AG09319 (cell line): ENCODE measurements at regions not wholly inside any gene's neighbourhood (a gene's known extent, or its start where the extent isn't known, plus 50 kb on each side); places are given as distances from the start of the nearest gene placed in this dataset.

ENCODE experiments used
- DNase-seq: peaks from one replicate; pipeline ENCODE4 v3.0.0-alpha.2; 2010; ENCODE audit warnings: low read depth; ENCODE audit errors: extremely low read depth
- CTCF ChIP-seq: IDR thresholded peaks from 2 replicates; pipeline ENCODE4 v1.5.1; 2011; ENCODE audit warnings: low read depth, mild to moderate bottlenecking, inconsistent platforms, low read length, moderate library complexity

- TF ChIP-seq CTCF, result no peak
Measured at GRCh38 chr13:99133230-99133629, 67.4 kb upstream of the UBAC2 start.

GRCh38 chr13:99133848-99134247 lies 66.8 kb upstream of the UBAC2 start:
- DNase-seq, result no peak
- TF ChIP-seq CTCF, result no peak

More at GRCh38 chr13:99133230-99133629, 67.4 kb upstream of the UBAC2 start:
- no peak for DNase-seq

- DNase-seq, result no peak
- no peak for TF ChIP-seq CTCF
Measured at GRCh38 chr13:99135591-99135990, 65.1 kb upstream of the UBAC2 start.

- no peak for DNase-seq
- no peak for TF ChIP-seq CTCF
Measured at GRCh38 chr13:99136427-99136954, 64.2 kb upstream of the UBAC2 start.

GRCh38 chr13:99140831-99141230 lies 59.8 kb upstream of the UBAC2 start:
- no peak for TF ChIP-seq CTCF
- DNase-seq, result no peak

GRCh38 chr13:99143904-99144303 lies 56.8 kb upstream of the UBAC2 start:
- DNase-seq, result no peak
- no peak for TF ChIP-seq CTCF

- DNase-seq, result no peak
- TF ChIP-seq CTCF, result no peak
Measured at GRCh38 chr13:99144306-99144705, 56.3 kb upstream of the UBAC2 start.
